ENCODE measurements at regions not wholly inside any gene's neighbourhood (a gene's known extent, or its start where the extent isn't known, plus 50 kb on each side); places are given as distances from the start of the nearest gene placed in this dataset.

DNA sequence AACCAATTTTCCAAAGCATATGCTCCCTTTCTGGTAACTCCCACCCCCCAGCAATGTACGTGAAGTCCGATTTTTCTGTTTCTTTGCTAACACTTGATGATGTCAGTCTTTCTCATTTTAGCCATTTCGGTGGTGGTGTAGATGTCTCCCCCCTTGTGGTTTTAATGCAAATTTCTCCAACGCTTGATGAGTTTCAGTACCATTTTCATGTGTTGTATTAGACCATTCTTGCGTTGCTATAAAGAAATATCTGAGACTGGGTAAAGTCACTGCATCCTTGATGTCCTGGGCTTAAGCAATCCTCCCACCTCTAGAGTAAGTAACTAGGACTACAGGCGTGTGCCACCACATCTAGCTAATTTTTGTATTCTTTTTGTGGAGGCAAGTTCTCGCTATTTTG is 148.4 kb upstream of the VCX3A start:
- H3K27ac ChIP-seq (ENCODE audit: low read depth, low read length), result no peak overlapping the region
- no peak overlapping the region for H3K9ac ChIP-seq (ENCODE audit: low read length in 5 of 5)
- no peaks in the 10 kb centered on the region for H3K27me3 ChIP-seq (ENCODE audit: control insufficient read depth in 5 of 5, insufficient read depth in 4 of 5, low read length in 5 of 5)
- no peaks in the 10 kb centered on the region for H3K4me1 ChIP-seq (ENCODE audit: control insufficient read depth in 5 of 5, insufficient read depth in 5 of 5, low read length in 5 of 5)
- H3K4me3 ChIP-seq (ENCODE audit: low read depth in 1 of 5, low read length in 5 of 5), result no peak overlapping the region
- peaks cover 0 to 3% (median 0%) of the 10 kb centered on the region in 5 donors for H3K9me3 ChIP-seq (ENCODE audit: control insufficient read depth in 5 of 5, low read length in 5 of 5)
- no peaks in the 10 kb centered on the region for H3K36me3 ChIP-seq (ENCODE audit: control insufficient read depth in 5 of 5, insufficient read depth in 5 of 5, low read length in 5 of 5)

DNA sequence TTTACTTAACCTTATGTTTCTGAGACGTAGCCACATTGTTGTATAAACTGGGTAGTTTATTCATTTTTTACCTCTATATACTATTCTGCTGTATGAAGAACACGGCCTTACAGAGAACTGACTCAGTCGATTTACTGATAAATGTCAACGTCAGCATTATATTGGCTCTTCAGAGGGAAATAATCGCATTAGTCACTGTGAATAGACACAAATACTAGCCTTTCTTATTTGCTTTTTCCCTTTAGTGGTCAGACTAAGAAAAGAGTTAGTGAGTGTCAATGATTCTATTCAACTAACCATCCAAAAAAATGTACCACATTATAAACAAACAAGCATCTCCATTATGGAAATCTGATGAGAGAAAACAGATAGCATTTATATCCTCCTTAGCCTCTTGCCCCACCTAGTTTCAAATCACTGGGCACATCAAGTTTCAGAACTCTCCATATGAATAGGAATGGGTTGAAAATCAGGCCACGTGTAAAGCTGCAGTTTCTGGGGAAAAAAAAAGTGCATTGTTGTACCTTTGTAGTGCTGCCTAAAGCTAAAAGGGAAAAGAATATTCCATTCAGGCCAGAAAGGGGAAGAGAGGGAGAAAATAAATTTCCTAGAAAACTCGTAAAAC is 146.7 kb upstream of the VCX3A start:
- Histone ChIP-seq H3K27ac (ENCODE audit: low read depth, low read length) (no peak overlapping the region), H3K9me3 (ENCODE audit: control insufficient read depth in 5 of 5, low read length in 5 of 5) (peaks cover 0 to 3% (median 0%) of the 10 kb centered on the region in 5 donors), H3K4me1 (ENCODE audit: control insufficient read depth in 5 of 5, insufficient read depth in 5 of 5, low read length in 5 of 5) (no peaks in the 10 kb centered on the region), H3K9ac (ENCODE audit: low read length in 5 of 5) (no peak overlapping the region), H3K27me3 (ENCODE audit: control insufficient read depth in 5 of 5, insufficient read depth in 4 of 5, low read length in 5 of 5) (no peaks in the 10 kb centered on the region), H3K36me3 (ENCODE audit: control insufficient read depth in 5 of 5, insufficient read depth in 5 of 5, low read length in 5 of 5) (no peaks in the 10 kb centered on the region), H3K4me3 (ENCODE audit: low read depth in 1 of 5, low read length in 5 of 5) (no peak overlapping the region)

DNA sequence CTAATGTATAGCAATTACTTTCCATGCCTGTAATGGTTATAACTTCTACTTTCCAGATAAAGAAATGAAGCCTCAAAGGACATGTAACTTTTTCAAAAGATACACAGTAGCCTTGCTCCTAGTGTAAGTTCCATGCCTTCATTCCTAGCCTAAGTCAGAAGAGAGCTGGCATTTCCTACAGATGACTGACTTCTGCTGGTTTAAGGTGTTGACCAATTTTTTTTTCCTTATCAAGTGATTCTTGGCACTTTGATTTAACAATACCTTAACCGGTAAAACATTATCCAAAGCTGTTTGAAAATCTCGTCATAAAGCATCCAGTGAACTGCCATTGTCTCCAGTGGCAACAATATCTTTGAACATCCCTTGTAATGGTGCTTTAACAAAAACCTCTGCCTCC is 145.1 kb upstream of the VCX3A start:
- H3K27ac ChIP-seq (ENCODE audit: low read depth, low read length), result no peak overlapping the region

DNA sequence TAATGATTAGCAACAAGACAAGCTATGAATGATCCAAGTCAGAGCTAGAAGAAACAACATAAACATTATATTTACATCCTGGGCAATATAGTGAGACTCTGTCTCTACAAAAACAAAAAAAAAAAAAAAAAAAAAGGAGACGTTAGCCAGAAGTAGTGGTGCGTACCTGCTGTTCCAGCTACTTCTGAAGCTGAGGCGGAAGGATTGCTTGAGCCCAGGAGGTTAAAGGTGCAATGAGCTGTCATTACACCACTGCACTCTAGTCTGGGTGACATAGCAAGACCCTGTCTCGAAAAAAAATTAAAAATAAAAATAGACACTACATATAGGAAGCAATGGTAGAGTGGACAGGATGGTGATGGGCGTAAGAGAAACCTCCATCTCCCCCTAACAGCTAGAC is 144.6 kb upstream of the VCX3A start:
- H3K4me3 ChIP-seq (ENCODE audit: low read depth in 1 of 5, low read length in 5 of 5), result no peak overlapping the region
- H3K27me3 ChIP-seq (ENCODE audit: control insufficient read depth in 5 of 5, insufficient read depth in 4 of 5, low read length in 5 of 5), result no peaks in the 10 kb centered on the region
- H3K27ac ChIP-seq (ENCODE audit: low read depth, low read length), result no peak overlapping the region

More for the DNA sequence above, 145.1 kb upstream of the VCX3A start:
- peaks cover 0 to 3% (median 0%) of the 10 kb centered on the region in 5 donors for H3K9me3 ChIP-seq (ENCODE audit: control insufficient read depth in 5 of 5, low read length in 5 of 5)
- H3K4me1 ChIP-seq (ENCODE audit: control insufficient read depth in 5 of 5, insufficient read depth in 5 of 5, low read length in 5 of 5), result no peaks in the 10 kb centered on the region
- no peak overlapping the region for H3K9ac ChIP-seq (ENCODE audit: low read length in 5 of 5)
- no peak overlapping the region for H3K4me3 ChIP-seq (ENCODE audit: low read depth in 1 of 5, low read length in 5 of 5)
- H3K27me3 ChIP-seq (ENCODE audit: control insufficient read depth in 5 of 5, insufficient read depth in 4 of 5, low read length in 5 of 5), result no peaks in the 10 kb centered on the region
- H3K36me3 ChIP-seq (ENCODE audit: control insufficient read depth in 5 of 5, insufficient read depth in 5 of 5, low read length in 5 of 5), result no peaks in the 10 kb centered on the region

DNA sequence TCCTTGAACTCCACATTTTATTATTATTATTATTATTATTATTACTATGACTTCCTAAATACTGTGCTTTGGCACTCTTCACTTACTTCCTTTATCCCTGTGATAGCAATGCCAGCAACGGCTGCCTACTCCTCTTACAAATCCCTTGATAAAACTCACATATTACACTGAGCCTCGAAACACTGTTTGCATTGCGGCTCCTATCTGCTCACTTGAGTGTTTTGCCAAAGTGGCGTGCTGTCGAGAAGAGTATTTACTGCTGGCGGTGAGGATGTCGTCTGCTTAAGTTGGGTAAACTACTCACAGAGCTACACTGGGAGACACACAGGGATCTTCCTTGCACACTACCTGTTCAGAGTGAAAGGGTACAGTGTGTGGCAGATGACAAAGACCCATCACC is 143.4 kb upstream of the VCX3A start:
- Histone ChIP-seq H3K27ac (ENCODE audit: low read depth, low read length) (no peak overlapping the region), H3K4me3 (ENCODE audit: low read depth in 1 of 5, low read length in 5 of 5) (no peak overlapping the region)

More for the DNA sequence above, 144.6 kb upstream of the VCX3A start:
- Histone ChIP-seq H3K9ac (ENCODE audit: low read length in 5 of 5) (no peak overlapping the region), H3K4me1 (ENCODE audit: control insufficient read depth in 5 of 5, insufficient read depth in 5 of 5, low read length in 5 of 5) (no peaks in the 10 kb centered on the region), H3K9me3 (ENCODE audit: control insufficient read depth in 5 of 5, low read length in 5 of 5) (peaks cover 0 to 3% (median 0%) of the 10 kb centered on the region in 5 donors), H3K36me3 (ENCODE audit: control insufficient read depth in 5 of 5, insufficient read depth in 5 of 5, low read length in 5 of 5) (no peaks in the 10 kb centered on the region)

DNA sequence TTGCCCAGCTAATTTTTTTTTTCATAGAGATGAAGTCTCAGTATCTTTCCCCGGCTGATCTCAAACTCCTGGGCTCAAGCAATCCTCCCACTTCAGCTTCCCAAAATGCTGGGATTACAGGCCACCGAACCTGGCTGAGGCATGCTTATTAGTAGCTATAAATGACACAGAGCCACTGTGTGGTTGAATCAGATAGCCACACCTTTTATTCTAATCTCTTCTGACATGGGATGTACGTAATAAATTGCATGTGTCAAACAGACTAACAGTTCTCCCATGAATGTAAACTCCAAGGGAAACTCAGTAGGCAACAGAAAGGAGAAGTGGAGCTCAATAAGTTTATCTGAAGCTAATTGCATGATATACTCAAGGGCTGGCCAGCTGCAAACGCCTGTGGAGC is 139.8 kb upstream of the VCX3A start:
- peaks cover 0 to 2% (median 0%) of the 10 kb centered on the region in 5 donors for H3K9me3 ChIP-seq (ENCODE audit: control insufficient read depth in 5 of 5, low read length in 5 of 5)
- no peaks in the 10 kb centered on the region for H3K27me3 ChIP-seq (ENCODE audit: control insufficient read depth in 5 of 5, insufficient read depth in 4 of 5, low read length in 5 of 5)
- no peaks in the 10 kb centered on the region for H3K4me1 ChIP-seq (ENCODE audit: control insufficient read depth in 5 of 5, insufficient read depth in 5 of 5, low read length in 5 of 5)
- no peak overlapping the region for H3K27ac ChIP-seq (ENCODE audit: low read depth, low read length)
- no peak overlapping the region for H3K4me3 ChIP-seq (ENCODE audit: low read depth in 1 of 5, low read length in 5 of 5)
- H3K36me3 ChIP-seq (ENCODE audit: control insufficient read depth in 5 of 5, insufficient read depth in 5 of 5, low read length in 5 of 5), result no peaks in the 10 kb centered on the region
- no peak overlapping the region for H3K9ac ChIP-seq (ENCODE audit: low read length in 5 of 5)

More for the DNA sequence above, 143.4 kb upstream of the VCX3A start:
- Histone ChIP-seq H3K9ac (ENCODE audit: low read length in 5 of 5) (no peak overlapping the region), H3K4me1 (ENCODE audit: control insufficient read depth in 5 of 5, insufficient read depth in 5 of 5, low read length in 5 of 5) (no peaks in the 10 kb centered on the region), H3K27me3 (ENCODE audit: control insufficient read depth in 5 of 5, insufficient read depth in 4 of 5, low read length in 5 of 5) (no peaks in the 10 kb centered on the region), H3K36me3 (ENCODE audit: control insufficient read depth in 5 of 5, insufficient read depth in 5 of 5, low read length in 5 of 5) (no peaks in the 10 kb centered on the region), H3K9me3 (ENCODE audit: control insufficient read depth in 5 of 5, low read length in 5 of 5) (peaks cover 0 to 3% (median 0%) of the 10 kb centered on the region in 5 donors)

DNA sequence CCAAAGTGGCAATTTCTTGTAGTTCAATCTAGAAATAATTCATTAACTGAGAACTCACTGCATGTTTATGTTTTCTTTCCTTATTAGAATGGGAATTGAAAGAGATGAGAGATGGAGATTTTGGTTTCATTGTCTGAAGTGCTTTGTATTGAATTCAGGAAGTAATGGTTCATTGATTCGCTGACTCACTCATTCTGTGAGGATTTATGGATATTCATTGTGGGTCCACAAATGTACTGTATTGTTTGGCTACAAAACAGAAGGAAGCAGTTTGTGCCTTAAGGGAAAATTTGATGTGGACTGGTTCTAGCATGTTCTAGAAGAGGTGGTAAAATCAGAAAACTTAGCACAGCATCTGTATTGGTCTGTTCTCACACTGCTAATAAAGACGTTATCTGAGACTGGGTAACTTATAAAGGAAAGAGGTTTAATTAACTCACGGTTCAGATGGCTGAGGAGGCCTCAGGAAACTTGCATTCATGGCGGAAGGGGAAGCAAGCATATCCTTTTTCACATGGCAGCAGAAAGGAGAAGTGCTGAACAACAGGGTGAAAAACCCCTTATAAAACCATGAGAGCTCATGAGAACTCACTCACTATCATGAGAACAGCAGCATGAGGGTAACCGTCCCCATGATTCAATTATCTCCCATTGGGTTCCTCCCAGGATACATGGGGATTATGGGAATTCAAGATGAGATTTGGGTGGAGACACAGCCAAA is 132.3 kb upstream of the VCX3A start:
- Histone ChIP-seq H3K27ac (ENCODE audit: low read depth, low read length) (no peak overlapping the region), H3K4me3 (ENCODE audit: low read depth in 1 of 5, low read length in 5 of 5) (no peak overlapping the region), H3K4me1 (ENCODE audit: control insufficient read depth in 5 of 5, insufficient read depth in 5 of 5, low read length in 5 of 5) (no peaks in the 10 kb centered on the region), H3K9ac (ENCODE audit: low read length in 5 of 5) (no peak overlapping the region), H3K36me3 (ENCODE audit: control insufficient read depth in 5 of 5, insufficient read depth in 5 of 5, low read length in 5 of 5) (no peaks in the 10 kb centered on the region), H3K27me3 (ENCODE audit: control insufficient read depth in 5 of 5, insufficient read depth in 4 of 5, low read length in 5 of 5) (no peaks in the 10 kb centered on the region), H3K9me3 (ENCODE audit: control insufficient read depth in 5 of 5, low read length in 5 of 5) (peaks cover 0 to 2% (median 0%) of the 10 kb centered on the region in 5 donors)

DNA sequence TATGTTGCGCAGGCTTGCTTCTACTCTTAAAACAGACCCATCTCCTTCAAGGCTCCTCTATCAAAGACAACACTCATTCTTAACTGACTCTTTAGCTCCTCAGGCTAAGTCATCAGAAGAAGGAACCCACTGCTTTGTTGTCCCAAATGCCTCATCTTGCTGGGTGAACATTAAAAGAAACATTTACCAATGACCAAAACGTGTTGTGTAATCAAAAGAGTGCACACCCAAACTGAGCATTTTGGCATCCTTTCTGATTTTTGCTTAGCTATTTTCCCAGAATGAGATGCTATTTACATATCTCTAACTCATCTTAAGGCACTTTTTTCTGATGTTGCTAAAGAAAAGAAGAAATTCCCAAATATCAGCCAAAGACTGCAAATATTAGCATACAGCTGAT is 131.7 kb upstream of the VCX3A start:
- no peak overlapping the region for H3K4me3 ChIP-seq (ENCODE audit: low read depth in 1 of 5, low read length in 5 of 5)
- H3K27me3 ChIP-seq (ENCODE audit: control insufficient read depth in 5 of 5, insufficient read depth in 4 of 5, low read length in 5 of 5), result no peaks in the 10 kb centered on the region
- H3K9ac ChIP-seq (ENCODE audit: low read length in 5 of 5), result no peak overlapping the region
- H3K9me3 ChIP-seq (ENCODE audit: control insufficient read depth in 5 of 5, low read length in 5 of 5), result peaks cover 0 to 2% (median 0%) of the 10 kb centered on the region in 5 donors
- no peaks in the 10 kb centered on the region for H3K4me1 ChIP-seq (ENCODE audit: control insufficient read depth in 5 of 5, insufficient read depth in 5 of 5, low read length in 5 of 5)
- no peaks in the 10 kb centered on the region for H3K36me3 ChIP-seq (ENCODE audit: control insufficient read depth in 5 of 5, insufficient read depth in 5 of 5, low read length in 5 of 5)
- no peak overlapping the region for H3K27ac ChIP-seq (ENCODE audit: low read depth, low read length)

DNA sequence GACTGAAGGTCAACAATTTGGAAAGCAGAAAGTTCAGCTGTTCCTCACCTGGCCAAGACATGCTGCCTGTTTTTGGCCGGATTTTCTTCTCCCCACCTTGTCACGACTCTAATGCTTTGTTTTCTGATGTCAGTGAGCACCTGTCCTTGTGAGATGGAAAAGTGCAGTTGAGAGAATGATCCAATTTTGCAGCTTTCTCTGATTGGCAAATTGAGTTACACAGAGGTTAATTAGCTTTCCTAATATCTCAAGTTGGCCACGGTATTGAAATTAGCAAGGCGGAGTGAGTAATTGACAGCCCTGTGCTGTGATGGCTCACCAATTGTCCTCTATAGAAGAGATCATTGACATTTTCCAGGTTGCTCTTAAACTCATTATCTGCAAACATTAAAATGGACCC is 126.8 kb upstream of the VCX3A start:
- Histone ChIP-seq H3K27ac (ENCODE audit: low read depth, low read length) (no peak overlapping the region), H3K36me3 (ENCODE audit: control insufficient read depth in 5 of 5, insufficient read depth in 5 of 5, low read length in 5 of 5) (no peaks in the 10 kb centered on the region), H3K9ac (ENCODE audit: low read length in 5 of 5) (no peak overlapping the region), H3K4me3 (ENCODE audit: low read depth in 1 of 5, low read length in 5 of 5) (no peak overlapping the region), H3K27me3 (ENCODE audit: control insufficient read depth in 5 of 5, insufficient read depth in 4 of 5, low read length in 5 of 5) (no peaks in the 10 kb centered on the region), H3K9me3 (ENCODE audit: control insufficient read depth in 5 of 5, low read length in 5 of 5) (peaks cover 0 to 7% (median 3%) of the 10 kb centered on the region in 5 donors), H3K4me1 (ENCODE audit: control insufficient read depth in 5 of 5, insufficient read depth in 5 of 5, low read length in 5 of 5) (no peaks in the 10 kb centered on the region)

DNA sequence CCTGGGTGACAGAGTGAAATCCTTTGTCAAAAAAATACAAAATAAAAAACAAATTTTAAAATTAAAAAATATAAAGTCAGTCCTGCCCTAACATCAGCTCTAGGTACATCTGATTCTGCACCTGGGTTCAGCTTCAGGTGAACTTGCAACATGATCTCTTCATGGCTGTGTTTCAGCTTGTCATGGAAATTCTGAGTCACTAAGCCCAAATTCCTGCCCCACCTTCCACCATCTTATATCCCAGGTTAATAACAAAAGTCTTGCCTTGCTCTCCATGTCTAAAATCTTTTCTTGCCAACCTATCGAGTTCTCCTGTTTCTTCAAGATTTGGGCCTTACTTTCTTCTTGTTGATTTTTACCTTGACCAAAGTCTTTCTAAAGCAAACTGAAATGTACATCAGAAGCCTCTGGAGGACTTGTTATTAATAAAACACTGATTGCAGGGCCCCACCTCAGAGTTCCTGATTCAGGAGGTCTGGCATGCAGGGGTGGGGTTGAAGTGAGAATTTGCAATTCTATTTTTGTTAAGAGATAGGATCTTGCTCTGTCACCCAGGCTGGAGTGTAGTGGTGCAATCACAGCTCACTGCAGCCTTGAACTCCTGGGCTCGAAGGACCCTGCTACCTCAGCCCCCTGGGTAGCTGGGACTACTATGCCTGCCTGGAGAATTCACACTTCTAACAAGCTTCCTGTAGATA is 125.8 kb upstream of the VCX3A start:
- H3K27ac ChIP-seq (ENCODE audit: low read depth, low read length), result no peak overlapping the region
- no peak overlapping the region for H3K9ac ChIP-seq (ENCODE audit: low read length in 5 of 5)
- H3K36me3 ChIP-seq (ENCODE audit: control insufficient read depth in 5 of 5, insufficient read depth in 5 of 5, low read length in 5 of 5), result no peaks in the 10 kb centered on the region
- no peaks in the 10 kb centered on the region for H3K4me1 ChIP-seq (ENCODE audit: control insufficient read depth in 5 of 5, insufficient read depth in 5 of 5, low read length in 5 of 5)
- peaks cover 0 to 7% (median 3%) of the 10 kb centered on the region in 5 donors for H3K9me3 ChIP-seq (ENCODE audit: control insufficient read depth in 5 of 5, low read length in 5 of 5)
- H3K27me3 ChIP-seq (ENCODE audit: control insufficient read depth in 5 of 5, insufficient read depth in 4 of 5, low read length in 5 of 5), result no peaks in the 10 kb centered on the region
- H3K4me3 ChIP-seq (ENCODE audit: low read depth in 1 of 5, low read length in 5 of 5), result no peak overlapping the region
